ENCODE measurements at regions not wholly inside any gene's neighbourhood (a gene's known extent, or its start where the extent isn't known, plus 50 kb on each side); places are given as distances from the start of the nearest gene placed in this dataset.

DNA sequence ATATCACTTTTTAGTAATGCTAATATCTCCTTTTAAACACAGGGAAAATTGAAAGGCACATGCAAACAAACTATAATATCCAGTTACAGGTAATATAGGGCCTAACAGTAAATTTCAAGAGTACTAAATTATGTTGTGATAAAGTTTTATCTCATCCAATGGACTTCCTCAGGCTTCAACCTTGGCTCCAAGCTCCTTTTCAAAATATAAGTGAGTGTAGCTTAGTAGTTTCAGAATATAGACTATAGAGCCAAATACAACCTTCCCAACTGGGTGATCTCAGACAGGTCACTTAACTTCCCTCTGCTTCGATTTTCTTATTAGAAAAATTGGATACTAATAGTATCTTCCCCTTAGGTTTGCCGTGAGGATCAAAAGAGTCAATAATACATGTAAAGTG lies 93.5 kb upstream of the PARD3B start (continued):
- TF ChIP-seq, protein P1, sequence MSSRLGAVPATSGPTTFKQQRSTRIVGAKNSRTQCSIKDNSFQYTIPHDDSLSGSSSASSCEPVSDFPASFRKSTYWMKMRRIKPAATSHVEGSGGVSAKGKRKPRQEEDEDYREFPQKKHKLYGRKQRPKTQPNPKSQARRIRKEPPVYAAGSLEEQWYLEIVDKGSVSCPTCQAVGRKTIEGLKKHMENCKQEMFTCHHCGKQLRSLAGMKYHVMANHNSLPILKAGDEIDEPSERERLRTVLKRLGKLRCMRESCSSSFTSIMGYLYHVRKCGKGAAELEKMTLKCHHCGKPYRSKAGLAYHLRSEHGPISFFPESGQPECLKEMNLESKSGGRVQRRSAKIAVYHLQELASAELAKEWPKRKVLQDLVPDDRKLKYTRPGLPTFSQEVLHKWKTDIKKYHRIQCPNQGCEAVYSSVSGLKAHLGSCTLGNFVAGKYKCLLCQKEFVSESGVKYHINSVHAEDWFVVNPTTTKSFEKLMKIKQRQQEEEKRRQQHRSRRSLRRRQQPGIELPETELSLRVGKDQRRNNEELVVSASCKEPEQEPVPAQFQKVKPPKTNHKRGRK (CRISPR knock-in tag; IDR thresholded peaks at IDR 0.05; ENCODE audit: borderline replicate concordance): no peak
- TF ChIP-seq, protein P2, sequence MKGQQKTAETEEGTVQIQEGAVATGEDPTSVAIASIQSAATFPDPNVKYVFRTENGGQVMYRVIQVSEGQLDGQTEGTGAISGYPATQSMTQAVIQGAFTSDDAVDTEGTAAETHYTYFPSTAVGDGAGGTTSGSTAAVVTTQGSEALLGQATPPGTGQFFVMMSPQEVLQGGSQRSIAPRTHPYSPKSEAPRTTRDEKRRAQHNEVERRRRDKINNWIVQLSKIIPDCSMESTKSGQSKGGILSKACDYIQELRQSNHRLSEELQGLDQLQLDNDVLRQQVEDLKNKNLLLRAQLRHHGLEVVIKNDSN (CRISPR knock-in tag; IDR thresholded peaks at IDR 0.05): no peak
- no peak for TF ChIP-seq IRF1 (CRISPR knock-in tag; IDR thresholded peaks at IDR 0.05)
- TF ChIP-seq, protein P3, sequence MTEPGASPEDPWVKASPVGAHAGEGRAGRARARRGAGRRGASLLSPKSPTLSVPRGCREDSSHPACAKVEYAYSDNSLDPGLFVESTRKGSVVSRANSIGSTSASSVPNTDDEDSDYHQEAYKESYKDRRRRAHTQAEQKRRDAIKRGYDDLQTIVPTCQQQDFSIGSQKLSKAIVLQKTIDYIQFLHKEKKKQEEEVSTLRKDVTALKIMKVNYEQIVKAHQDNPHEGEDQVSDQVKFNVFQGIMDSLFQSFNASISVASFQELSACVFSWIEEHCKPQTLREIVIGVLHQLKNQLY (CRISPR knock-in tag; IDR thresholded peaks at IDR 0.05): no peak
- TF ChIP-seq MAX (CRISPR knock-in tag; IDR thresholded peaks at IDR 0.05): no peak
- TF ChIP-seq, protein P4, sequence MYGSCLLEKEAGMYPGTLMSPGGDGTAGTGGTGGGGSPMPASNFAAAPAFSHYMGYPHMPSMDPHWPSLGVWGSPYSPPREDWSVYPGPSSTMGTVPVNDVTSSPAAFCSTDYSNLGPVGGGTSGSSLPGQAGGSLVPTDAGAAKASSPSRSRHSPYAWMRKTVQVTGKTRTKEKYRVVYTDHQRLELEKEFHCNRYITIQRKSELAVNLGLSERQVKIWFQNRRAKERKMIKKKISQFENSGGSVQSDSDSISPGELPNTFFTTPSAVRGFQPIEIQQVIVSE (CRISPR knock-in tag; IDR thresholded peaks at IDR 0.05; ENCODE audit: borderline replicate concordance): no peak
- no peak for TF ChIP-seq RORB (CRISPR knock-in tag; IDR thresholded peaks at IDR 0.05)
- no peak for TF ChIP-seq ZNF396 (CRISPR knock-in tag; IDR thresholded peaks at IDR 0.05; ENCODE audit: borderline replicate concordance)
- TF ChIP-seq NFATC4 (CRISPR knock-in tag; IDR thresholded peaks at IDR 0.05): no peak
- TF ChIP-seq SMAD3 (CRISPR knock-in tag; IDR thresholded peaks at IDR 0.05; ENCODE audit: borderline replicate concordance): no peak
- TF ChIP-seq CREM (CRISPR knock-in tag; IDR thresholded peaks at IDR 0.05): no peak
- no peak for TF ChIP-seq NR1H2 (CRISPR knock-in tag; IDR thresholded peaks at IDR 0.05)
- no peak for TF ChIP-seq MXD4 (CRISPR knock-in tag; IDR thresholded peaks at IDR 0.05; ENCODE audit: borderline replicate concordance)

- peaks cover 14% of the 10 kb centered on the region for H3K4me1 Mint-ChIP-seq
- no peak for TF ChIP-seq ZNF423 (CRISPR knock-in tag; IDR thresholded peaks at IDR 0.05)
- no peak for TF ChIP-seq SMAD4 (CRISPR knock-in tag; IDR thresholded peaks at IDR 0.05)
- no peak for TF ChIP-seq ERG (CRISPR knock-in tag; IDR thresholded peaks at IDR 0.05)
- TF ChIP-seq, protein P5, sequence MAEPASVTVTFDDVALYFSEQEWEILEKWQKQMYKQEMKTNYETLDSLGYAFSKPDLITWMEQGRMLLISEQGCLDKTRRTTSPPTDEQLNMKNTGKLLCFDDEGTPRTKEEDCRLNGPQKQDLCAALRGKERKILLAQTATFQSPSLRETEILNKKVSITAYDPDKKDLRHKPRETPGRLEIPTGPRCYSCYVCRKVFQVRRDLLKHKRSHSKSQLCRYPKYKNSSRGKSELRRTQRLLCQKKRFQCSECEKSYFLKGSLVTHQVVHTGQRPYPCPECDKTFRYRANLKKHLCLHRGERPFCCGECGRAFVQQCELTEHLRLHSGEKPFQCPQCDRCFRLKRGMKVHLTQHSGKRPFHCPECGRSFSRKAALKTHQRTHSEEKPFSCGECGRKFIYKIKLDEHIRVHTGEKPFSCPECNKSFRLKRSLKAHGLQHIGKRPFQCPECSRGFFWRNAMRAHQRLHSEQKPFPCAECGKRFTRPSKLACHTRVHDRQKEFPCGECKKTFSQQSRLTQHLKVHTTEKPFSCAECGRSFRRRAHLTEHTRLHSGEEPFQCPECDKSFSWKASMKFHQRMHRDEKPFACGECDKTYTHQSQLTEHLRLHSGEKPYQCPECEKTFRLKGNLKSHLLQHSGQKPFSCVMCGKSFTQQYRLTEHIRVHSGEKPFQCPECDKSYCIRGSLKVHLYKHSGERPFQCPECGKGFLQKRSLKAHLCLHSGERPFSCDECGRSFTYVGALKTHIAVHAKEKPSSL (CRISPR knock-in tag; conservative IDR thresholded peaks at IDR 0.05): no peak
- TF ChIP-seq RELA (CRISPR knock-in tag; IDR thresholded peaks at IDR 0.05; ENCODE audit: borderline replicate concordance): no peak
- TF ChIP-seq HMGA2 (CRISPR knock-in tag; IDR thresholded peaks at IDR 0.05): no peak
- DNase-seq (ENCODE audit: low spot score) (no peak), ATAC-seq (peak; percentile 62)
- POLR2A ChIA-PET: no interaction called here
- H3K9me3 Mint-ChIP-seq: no peaks in the 10 kb centered on the region
- H3K36me3 Mint-ChIP-seq: no peaks in the 10 kb centered on the region
- CTCF ChIA-PET: no interaction called here
- H3K27ac Mint-ChIP-seq: no peak overlapping the region
- H3K4me3 Mint-ChIP-seq: no peak overlapping the region
- H3K27me3 Mint-ChIP-seq (ENCODE audit: low read depth): no peaks in the 10 kb centered on the region
Measured at GRCh38 chr2:204452464-204453023, 92.7 kb upstream of the PARD3B start.
